CD8-positive, alpha-beta memory T cell (primary cell): ENCODE measurements at regions not wholly inside any gene's neighbourhood (a gene's known extent, or its start where the extent isn't known, plus 50 kb on each side); places are given as distances from the start of the nearest gene placed in this dataset.

Source experiments
- CTCF ChIA-PET: fragments of 350-600 bp; sonication (Branson Sonifier 250); formaldehyde crosslinking; loops from one replicate; lab custom pipeline; 2021; ENCODE audit warnings: antibody characterized with exemption; lab: Charles Lee
- POLR2A ChIA-PET: fragments of 350-600 bp; sonication (Branson Sonifier 250); formaldehyde crosslinking; loops from one replicate; lab custom pipeline; 2021; ENCODE audit warnings: antibody characterized with exemption; lab: Charles Lee
- DNase-seq, 5 donors: peaks; one replicate each; pipeline versions ENCODE4 v3.0.0 to v3.0.0-alpha.2; 2020 to 2022; ENCODE audit warnings: mixed read lengths in 1 of 5
- H3K27ac ChIP-seq: one replicate; pipeline ENCODE4 v1.7.0; 2013; ENCODE audit warnings: low read depth, mild to moderate bottlenecking, low read length, moderate library complexity
- H3K27me3 ChIP-seq: 2 replicates; pipeline ENCODE4 v1.7.0; 2013; ENCODE audit warnings: low read length, mild to moderate bottlenecking; ENCODE audit not compliant: insufficient read depth, poor library complexity, severe bottlenecking
- H3K36me3 ChIP-seq: 2 replicates; pipeline ENCODE4 v1.7.0; 2013; ENCODE audit warnings: mild to moderate bottlenecking, low read length, moderate library complexity; ENCODE audit not compliant: insufficient read depth
- H3K4me1 ChIP-seq: 2 replicates; pipeline ENCODE4 v1.7.0; 2013; ENCODE audit warnings: mild to moderate bottlenecking, low read length, moderate library complexity; ENCODE audit not compliant: insufficient read depth
- H3K4me3 ChIP-seq: 2 replicates; pipeline ENCODE4 v1.7.0; 2013; ENCODE audit warnings: mild to moderate bottlenecking, low read length
- H3K9me3 ChIP-seq: 2 replicates; pipeline ENCODE4 v1.7.0; 2013; ENCODE audit warnings: mild to moderate bottlenecking, low read length
- H3K27ac Mint-ChIP-seq, 8 donors: one replicate each; pipeline ENCODE4 v1.8.0; 2020 to 2021; ENCODE audit warnings: mixed read lengths in 8 of 8, mild to moderate bottlenecking in 6 of 8, inconsistent platforms in 3 of 8, moderate library complexity in 3 of 8
- H3K27me3 Mint-ChIP-seq, 2 donors: one replicate each; pipeline ENCODE4 v1.8.0; 2020 to 2021; ENCODE audit warnings: mixed read lengths in 2 of 2, mild to moderate bottlenecking in 1 of 2, moderate library complexity in 1 of 2
- H3K36me3 Mint-ChIP-seq, 3 donors: one replicate each; pipeline ENCODE4 v1.8.0; 2020 to 2021; ENCODE audit warnings: mixed read lengths in 3 of 3, inconsistent platforms in 1 of 3, mild to moderate bottlenecking in 1 of 3
- H3K4me1 Mint-ChIP-seq, 3 donors: one replicate each; pipeline ENCODE4 v1.8.0; 2020 to 2021; ENCODE audit warnings: mixed read lengths in 3 of 3, inconsistent platforms in 1 of 3, mild to moderate bottlenecking in 1 of 3
- H3K4me3 Mint-ChIP-seq, 7 donors: one replicate each; pipeline ENCODE4 v1.8.0; 2020 to 2021; ENCODE audit warnings: mixed read lengths in 7 of 7, mild to moderate bottlenecking in 6 of 7, moderate library complexity in 4 of 7, inconsistent platforms in 2 of 7
- H3K9me3 Mint-ChIP-seq, 5 donors: one replicate each; pipeline ENCODE4 v1.8.0; 2020 to 2022; ENCODE audit warnings: mixed read lengths in 5 of 5, mild to moderate bottlenecking in 3 of 5, moderate library complexity in 2 of 5, inconsistent platforms in 1 of 5

DNA sequence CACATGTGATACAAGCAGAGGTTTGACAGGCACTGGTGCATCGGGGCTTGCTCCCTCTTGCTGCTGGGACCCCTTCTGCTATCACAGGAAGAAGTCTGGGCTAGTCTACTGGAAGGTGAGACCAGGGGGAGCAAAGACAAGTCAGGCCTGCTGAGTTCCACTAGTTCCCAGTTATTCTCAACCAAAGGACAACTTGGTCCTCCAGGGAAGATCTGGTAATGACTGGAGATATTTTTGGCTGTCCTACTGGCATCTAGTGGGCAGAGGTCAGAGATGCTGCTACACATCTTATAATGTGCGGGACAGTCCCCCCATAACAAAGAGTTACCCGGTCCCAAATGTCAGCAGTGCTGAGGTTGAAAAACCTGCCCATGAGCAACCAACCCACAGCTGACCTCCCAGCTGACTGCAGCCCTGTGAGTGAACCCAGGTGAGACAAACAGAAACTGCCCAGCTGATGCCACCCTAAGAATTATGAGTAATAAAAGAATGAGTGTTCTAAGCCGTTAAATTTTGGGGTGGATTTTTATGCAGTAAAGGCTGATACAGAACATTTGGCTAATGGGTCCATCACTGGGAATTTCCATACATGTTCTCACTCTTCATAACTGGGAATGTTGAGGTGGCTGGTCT lies 71.6 kb downstream of the NENF start:
- Histone ChIP-seq H3K4me1 (no peaks in the 10 kb centered on the region), H3K9me3 (no peaks in the 10 kb centered on the region), H3K27ac (no peak overlapping the region), H3K27me3 (no peaks in the 10 kb centered on the region), H3K4me3 (no peak overlapping the region), H3K36me3 (no peaks in the 10 kb centered on the region)
- ChIA-PET POLR2A (no interaction called here), CTCF (no interaction called here)
- peak overlapping the region in 2 of 8 donors; percentile 12 to 55 for H3K27ac Mint-ChIP-seq
- peaks cover 0 to 2% (median 0%) of the 10 kb centered on the region in 3 donors for H3K36me3 Mint-ChIP-seq
- H3K9me3 Mint-ChIP-seq: peaks cover 0 to 1% (median 0%) of the 10 kb centered on the region in 5 donors
- no peak for DNase-seq
- H3K4me3 Mint-ChIP-seq: no peak overlapping the region
- peaks cover 18 to 21% of the 10 kb centered on the region in 2 donors for H3K27me3 Mint-ChIP-seq
- H3K4me1 Mint-ChIP-seq: no peaks in the 10 kb centered on the region

DNA sequence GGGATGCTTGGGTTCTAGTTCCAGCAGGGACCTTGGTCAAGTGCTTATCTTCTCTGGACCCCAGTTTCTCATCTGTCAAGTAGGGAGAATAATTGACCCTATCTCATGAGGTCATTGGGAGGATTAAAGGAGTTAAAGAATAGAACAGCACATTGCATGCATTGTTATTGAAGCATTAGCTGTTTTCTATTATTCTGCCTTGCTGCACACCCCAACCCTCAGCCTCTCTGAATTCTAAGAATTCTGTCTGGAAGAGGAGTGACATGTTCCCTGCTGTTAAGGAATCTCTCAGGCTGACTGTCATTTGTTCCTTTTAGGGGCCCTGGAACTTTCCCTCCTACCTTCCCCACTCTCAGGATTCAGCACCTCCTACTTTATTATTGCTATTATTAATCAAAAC lies 73.9 kb downstream of the NENF start:
- Mint-ChIP-seq H3K4me1 (no peaks in the 10 kb centered on the region), H3K27ac (no peak overlapping the region), H3K27me3 (peaks cover 20 to 29% of the 10 kb centered on the region in 2 donors), H3K9me3 (no peaks in the 10 kb centered on the region), H3K4me3 (no peak overlapping the region), H3K36me3 (no peaks in the 10 kb centered on the region)
- Histone ChIP-seq H3K9me3 (no peaks in the 10 kb centered on the region), H3K4me1 (no peaks in the 10 kb centered on the region), H3K36me3 (no peaks in the 10 kb centered on the region), H3K27me3 (peaks cover 5% of the 10 kb centered on the region), H3K27ac (no peak overlapping the region), H3K4me3 (no peak overlapping the region)
- ChIA-PET POLR2A (no interaction called here), CTCF (interaction anchor here (1.0 to 1.5 kb wide), 2 partner anchors 13 to 51 kb away, joined by 3 read pairs; no protein-coding TSS in a partner anchor)
- no peak for DNase-seq

DNA sequence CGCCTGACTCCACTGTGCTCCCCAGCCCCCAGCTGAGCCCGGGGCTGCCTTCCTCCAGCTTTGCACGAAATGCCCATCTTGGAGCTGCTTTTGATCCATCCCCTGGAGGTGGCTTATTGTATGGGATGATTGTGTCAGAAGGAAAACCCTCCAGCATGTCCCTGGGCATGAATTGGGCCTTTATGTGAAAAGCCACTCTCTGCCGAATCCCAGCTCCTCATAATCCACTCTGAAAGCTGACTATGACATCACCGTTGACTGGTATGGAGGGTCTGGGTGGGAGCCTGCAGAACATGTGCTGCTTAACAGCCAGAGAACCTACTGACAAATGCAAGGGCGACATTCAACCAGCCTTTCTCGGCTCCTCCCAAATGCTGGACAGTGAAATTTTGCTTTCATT lies 74.6 kb downstream of the NENF start:
- Histone ChIP-seq H3K4me1 (no peaks in the 10 kb centered on the region), H3K9me3 (no peaks in the 10 kb centered on the region), H3K36me3 (no peaks in the 10 kb centered on the region), H3K27ac (no peak overlapping the region), H3K4me3 (no peak overlapping the region), H3K27me3 (peaks cover 5% of the 10 kb centered on the region)
- ChIA-PET CTCF (interaction anchor here (1.0 kb wide), 1 partner anchor 51 kb away, joined by 3 read pairs; no protein-coding TSS in a partner anchor), POLR2A (no interaction called here)
- H3K9me3 Mint-ChIP-seq: no peaks in the 10 kb centered on the region
- H3K4me3 Mint-ChIP-seq: no peak overlapping the region
- no peak overlapping the region for H3K27ac Mint-ChIP-seq
- H3K36me3 Mint-ChIP-seq: no peaks in the 10 kb centered on the region
- DNase-seq: no peak
- peaks cover 26 to 36% of the 10 kb centered on the region in 2 donors for H3K27me3 Mint-ChIP-seq
- no peaks in the 10 kb centered on the region for H3K4me1 Mint-ChIP-seq

DNA sequence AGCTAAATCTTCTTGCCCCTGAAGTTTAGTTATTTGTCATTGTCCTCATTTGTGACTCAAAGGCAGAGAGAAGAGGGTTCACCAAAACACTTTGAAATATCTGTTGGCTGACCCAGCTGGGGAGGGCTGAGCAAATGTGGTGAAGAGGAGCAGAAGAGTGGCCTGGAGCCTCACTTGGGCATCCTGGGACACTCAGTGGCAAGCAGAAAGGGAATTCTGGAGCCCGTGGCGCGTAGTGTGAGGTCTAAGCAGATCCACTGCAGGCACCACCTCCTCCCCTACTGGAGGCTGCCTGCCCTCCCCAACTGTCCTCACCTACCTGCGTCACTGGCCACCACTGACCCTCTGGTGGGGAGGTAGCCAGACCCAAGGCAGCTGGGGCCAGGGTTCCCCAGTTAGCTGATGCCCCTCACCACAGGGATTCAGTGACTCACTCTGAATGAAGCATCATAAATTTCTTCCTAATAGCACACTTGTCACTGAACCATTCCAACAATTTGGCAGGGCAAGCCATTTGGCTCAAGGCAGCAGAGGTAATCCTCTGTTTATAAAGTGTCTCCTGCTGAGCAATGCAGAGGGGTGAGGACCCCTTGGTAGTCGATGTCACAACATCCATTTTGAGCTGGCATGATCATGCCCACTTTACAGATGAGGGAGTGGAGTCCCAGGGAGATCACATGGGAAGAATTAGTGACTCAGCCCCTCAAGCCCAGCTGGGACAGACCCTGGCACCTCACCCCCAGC lies 80.3 kb downstream of the NENF start:
- H3K4me1 Mint-ChIP-seq: peaks cover 0 to 17% (median 4%) of the 10 kb centered on the region in 3 donors
- no peak overlapping the region for H3K4me3 ChIP-seq
- H3K9me3 ChIP-seq: no peaks in the 10 kb centered on the region
- no peaks in the 10 kb centered on the region for H3K36me3 ChIP-seq
- no peak overlapping the region for H3K27ac Mint-ChIP-seq
- peaks cover 6% of the 10 kb centered on the region for H3K4me1 ChIP-seq
- peaks cover 26% of the 10 kb centered on the region for H3K27me3 ChIP-seq
- ChIA-PET CTCF (interaction anchor here (1.5 kb wide), 1 partner anchor 36 kb away, joined by 4 read pairs; no protein-coding TSS in a partner anchor), POLR2A (no interaction called here)
- H3K9me3 Mint-ChIP-seq: peaks cover 0 to 2% (median 0%) of the 10 kb centered on the region in 5 donors
- no peak overlapping the region for H3K27ac ChIP-seq
- no peak for DNase-seq
- H3K36me3 Mint-ChIP-seq: no peaks in the 10 kb centered on the region
- no peak overlapping the region for H3K4me3 Mint-ChIP-seq
- H3K27me3 Mint-ChIP-seq: peaks cover 40 to 71% of the 10 kb centered on the region in 2 donors

DNA sequence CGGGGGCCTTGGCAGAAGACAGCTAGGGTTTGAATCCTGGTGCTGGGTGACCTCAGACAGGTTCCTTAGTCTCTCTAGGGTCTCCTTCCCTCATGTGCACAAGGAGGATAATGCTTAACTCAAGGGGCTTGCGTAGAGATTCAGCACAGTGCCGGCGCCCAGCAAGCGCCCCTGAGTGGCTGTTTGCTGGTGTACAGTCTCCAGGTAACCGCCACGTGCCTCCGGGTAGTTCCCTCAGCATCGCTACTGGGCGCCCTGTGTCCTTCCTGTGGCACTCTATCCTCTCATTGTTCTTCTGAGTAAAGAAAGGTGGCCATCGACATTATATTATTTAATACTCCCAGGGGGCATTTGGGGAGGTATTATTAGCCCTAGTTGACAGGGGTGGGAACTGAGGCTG lies 80.9 kb downstream of the NENF start:
- no peak for DNase-seq
- peaks cover 26% of the 10 kb centered on the region for H3K27me3 ChIP-seq
- peaks cover 0 to 2% (median 0%) of the 10 kb centered on the region in 5 donors for H3K9me3 Mint-ChIP-seq
- no peak overlapping the region for H3K27ac ChIP-seq
- H3K4me1 Mint-ChIP-seq: peaks cover 0 to 17% (median 4%) of the 10 kb centered on the region in 3 donors
- CTCF ChIA-PET: interaction anchor here (0.8 to 1.5 kb wide), 2 partner anchors 37 to 443 kb away, joined by 3 to 4 read pairs; no protein-coding TSS in a partner anchor
- no peak overlapping the region for H3K27ac Mint-ChIP-seq
- H3K4me3 Mint-ChIP-seq: peak overlapping the region in 4 of 7 donors; percentile 41 to 61 (median 50)
- H3K4me3 ChIP-seq: no peak overlapping the region
- POLR2A ChIA-PET: no interaction called here
- no peaks in the 10 kb centered on the region for H3K36me3 ChIP-seq
- no peaks in the 10 kb centered on the region for H3K36me3 Mint-ChIP-seq
- H3K9me3 ChIP-seq: no peaks in the 10 kb centered on the region
- peaks cover 6% of the 10 kb centered on the region for H3K4me1 ChIP-seq
- H3K27me3 Mint-ChIP-seq: peaks cover 40 to 72% of the 10 kb centered on the region in 2 donors

DNA sequence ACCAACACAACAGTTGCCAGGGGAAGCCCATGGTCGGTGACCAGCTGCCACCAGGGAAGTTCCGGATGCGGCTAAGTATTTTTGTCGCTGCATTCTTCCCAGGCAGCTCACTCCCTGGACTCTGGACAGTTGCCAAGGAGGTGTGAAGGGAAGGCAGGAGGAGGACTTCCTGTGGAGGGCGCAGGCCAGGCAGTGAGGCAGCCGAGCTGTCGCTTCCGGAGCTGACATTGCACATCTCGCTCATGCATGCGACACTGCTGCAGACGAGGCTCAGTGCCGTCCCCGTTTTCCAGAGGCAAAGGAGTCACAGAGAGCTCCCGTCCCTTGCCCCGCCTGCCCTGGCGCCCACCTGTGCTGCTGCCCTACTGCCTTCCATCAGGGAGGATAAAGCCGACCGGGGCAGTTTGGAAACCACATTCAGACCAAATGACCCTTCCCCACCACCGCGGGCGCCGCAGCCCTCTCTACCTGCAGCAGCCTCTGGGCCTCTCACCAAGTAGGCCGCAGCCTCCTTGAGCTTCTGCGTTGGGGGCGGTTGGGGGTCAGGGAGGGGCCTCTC lies 81.4 kb downstream of the NENF start:
- H3K4me1 Mint-ChIP-seq: peaks cover 0 to 17% (median 4%) of the 10 kb centered on the region in 3 donors
- H3K9me3 ChIP-seq: no peaks in the 10 kb centered on the region
- peaks cover 40 to 77% of the 10 kb centered on the region in 2 donors for H3K27me3 Mint-ChIP-seq
- peak overlapping the region in 4 of 7 donors; percentile 29 to 61 (median 50) for H3K4me3 Mint-ChIP-seq
- H3K4me1 ChIP-seq: peaks cover 6% of the 10 kb centered on the region
- ChIA-PET CTCF (interaction anchor here (0.8 to 1.5 kb wide), 2 partner anchors 37 to 443 kb away, joined by 3 to 4 read pairs; no protein-coding TSS in a partner anchor), POLR2A (interaction anchor here (0.5 kb wide), 1 partner anchor 502 kb away, joined by 3 read pairs; no protein-coding TSS in a partner anchor)
- peaks cover 26% of the 10 kb centered on the region for H3K27me3 ChIP-seq
- no peak overlapping the region for H3K27ac ChIP-seq
- no peaks in the 10 kb centered on the region for H3K36me3 ChIP-seq
- no peak overlapping the region for H3K27ac Mint-ChIP-seq
- H3K36me3 Mint-ChIP-seq: no peaks in the 10 kb centered on the region
- H3K4me3 ChIP-seq: no peak overlapping the region
- H3K9me3 Mint-ChIP-seq: peaks cover 0 to 2% (median 0%) of the 10 kb centered on the region in 5 donors
- DNase-seq: peak in 1 of 5 donors; percentile 5

DNA sequence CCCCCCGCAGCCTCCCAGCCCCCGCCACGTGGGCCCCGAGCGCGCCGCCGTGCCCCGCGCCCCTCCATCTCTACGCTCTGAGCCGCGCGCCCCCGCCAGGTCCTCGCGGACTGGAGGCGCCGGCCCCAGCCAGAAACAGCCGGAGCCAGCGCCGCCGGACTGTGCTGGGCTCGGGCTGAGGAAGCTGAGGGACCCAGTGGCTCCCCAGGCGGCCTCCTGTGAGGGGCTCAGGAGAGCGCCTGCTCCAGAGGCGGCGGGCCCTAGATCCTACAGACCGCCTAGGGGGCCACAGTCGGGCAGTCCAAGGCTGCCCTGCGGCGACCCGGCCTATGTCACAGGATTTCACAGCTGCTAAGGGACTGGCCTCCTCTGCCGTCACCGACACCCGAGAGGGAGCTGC lies 82.1 kb downstream of the NENF start:
- peaks cover 26% of the 10 kb centered on the region for H3K27me3 ChIP-seq
- peaks cover 0 to 2% (median 0%) of the 10 kb centered on the region in 5 donors for H3K9me3 Mint-ChIP-seq

More for the DNA sequence above, 82.1 kb downstream of the NENF start:
- Histone ChIP-seq H3K9me3 (no peaks in the 10 kb centered on the region), H3K4me3 (no peak overlapping the region), H3K27ac (no peak overlapping the region), H3K36me3 (no peaks in the 10 kb centered on the region), H3K4me1 (peaks cover 6% of the 10 kb centered on the region)
- Mint-ChIP-seq H3K27me3 (peaks cover 40 to 74% of the 10 kb centered on the region in 2 donors), H3K4me1 (peaks cover 0 to 17% (median 4%) of the 10 kb centered on the region in 3 donors), H3K4me3 (peak overlapping the region in 2 of 7 donors; percentile 11 to 61), H3K36me3 (no peaks in the 10 kb centered on the region), H3K27ac (no peak overlapping the region)
- CTCF ChIA-PET: interaction anchor here (0.5 to 1.5 kb wide), 2 partner anchors 32 to 38 kb away, joined by 3 to 4 read pairs; no protein-coding TSS in a partner anchor
- DNase-seq: no peak
- POLR2A ChIA-PET: no interaction called here
